Thymus (tissue), 11 donors: ENCODE measurements at regions not wholly inside any gene's neighbourhood (a gene's known extent, or its start where the extent isn't known, plus 50 kb on each side); places are given as distances from the start of the nearest gene placed in this dataset.

Source experiments
- DNase-seq, 9 donors: peaks; one replicate each; pipeline ENCODE4 v3.0.0-alpha.2; 2013; ENCODE audit warnings: low spot score in 9 of 9, low read depth in 6 of 9, missing footprints in 1 of 9
- H3K27ac ChIP-seq, 2 donors: one replicate each; pipeline ENCODE4 v1.5.1; 2013; ENCODE audit warnings: control low read depth in 1 of 2, low read depth in 1 of 2, low read length in 1 of 2, mild to moderate bottlenecking in 1 of 2, moderate library complexity in 1 of 2
- H3K27me3 ChIP-seq, 2 donors: one replicate each; pipeline ENCODE4 v1.5.1; 2013; ENCODE audit warnings: low read length in 1 of 2; ENCODE audit not compliant: control insufficient read depth in 2 of 2, insufficient read depth in 1 of 2
- H3K36me3 ChIP-seq, 2 donors: one replicate each; pipeline ENCODE4 v1.5.1; 2013; ENCODE audit warnings: low read length in 1 of 2, mild to moderate bottlenecking in 1 of 2, moderate library complexity in 1 of 2; ENCODE audit not compliant: control insufficient read depth in 2 of 2, insufficient read depth in 2 of 2
- H3K4me1 ChIP-seq, 2 donors: one replicate each; pipeline ENCODE4 v1.5.1; 2013; ENCODE audit warnings: low read length in 2 of 2; ENCODE audit not compliant: control insufficient read depth in 2 of 2, insufficient read depth in 2 of 2
- H3K4me3 ChIP-seq, 2 donors: one replicate each; pipeline ENCODE4 v1.5.1; 2013; ENCODE audit warnings: low read length in 2 of 2, control low read depth in 1 of 2, mild to moderate bottlenecking in 1 of 2
- H3K9me3 ChIP-seq, 2 donors: one replicate each; pipeline ENCODE4 v1.5.1; 2013; ENCODE audit warnings: low read length in 1 of 2, mild to moderate bottlenecking in 1 of 2; ENCODE audit not compliant: control insufficient read depth in 2 of 2, insufficient read depth in 1 of 2
- WGBS: extraction: QIAGEN DNeasy Blood & Tissue Kit; methylation state at CpG from one replicate; pipeline ENCODE4 v1.1.7; 2013; 5-methylcytosine and 5-hydroxymethylcytosine counted together
- donor health status: healthy.

DNA sequence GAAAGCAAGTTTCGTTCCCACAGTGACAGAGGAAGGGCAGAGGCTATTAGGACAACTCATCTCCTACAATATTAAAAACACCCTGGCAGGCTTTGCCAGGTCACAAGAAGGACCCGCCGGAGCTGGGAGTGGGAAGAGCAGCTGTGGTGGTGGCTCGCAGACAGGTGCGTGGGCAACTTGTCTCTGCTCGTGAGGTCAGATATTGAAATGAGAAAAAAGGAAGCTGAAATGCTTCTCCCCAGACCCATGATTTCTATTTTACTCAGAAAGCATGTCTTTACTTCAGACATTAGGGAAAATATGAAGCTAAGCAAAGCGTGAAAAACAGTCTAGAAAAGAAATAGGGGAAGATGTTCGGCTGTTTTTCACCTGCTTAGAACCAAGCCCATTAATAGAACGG lies 166.3 kb upstream of the EEF1E1 start:
- WGBS: 88% methylated on average over 9 of the region's 9 CpGs
- no peaks in the 10 kb centered on the region for H3K4me1 ChIP-seq
- no peak overlapping the region for H3K27ac ChIP-seq

GRCh38 chr6:8268156-8268555 lies 165.8 kb upstream of the EEF1E1 start:
- Histone ChIP-seq H3K4me3 (no peak overlapping the region), H3K36me3 (no peaks in the 10 kb centered on the region), H3K4me1 (no peaks in the 10 kb centered on the region), H3K27me3 (no peaks in the 10 kb centered on the region), H3K27ac (no peak overlapping the region), H3K9me3 (no peaks in the 10 kb centered on the region)
- no peak for DNase-seq
- 82% methylated on average over 1 of the region's 1 CpG for WGBS

More for the DNA sequence above, 166.3 kb upstream of the EEF1E1 start:
- H3K27me3 ChIP-seq: no peaks in the 10 kb centered on the region
- H3K9me3 ChIP-seq: no peaks in the 10 kb centered on the region
- DNase-seq: no peak
- no peaks in the 10 kb centered on the region for H3K36me3 ChIP-seq
- no peak overlapping the region for H3K4me3 ChIP-seq

DNA sequence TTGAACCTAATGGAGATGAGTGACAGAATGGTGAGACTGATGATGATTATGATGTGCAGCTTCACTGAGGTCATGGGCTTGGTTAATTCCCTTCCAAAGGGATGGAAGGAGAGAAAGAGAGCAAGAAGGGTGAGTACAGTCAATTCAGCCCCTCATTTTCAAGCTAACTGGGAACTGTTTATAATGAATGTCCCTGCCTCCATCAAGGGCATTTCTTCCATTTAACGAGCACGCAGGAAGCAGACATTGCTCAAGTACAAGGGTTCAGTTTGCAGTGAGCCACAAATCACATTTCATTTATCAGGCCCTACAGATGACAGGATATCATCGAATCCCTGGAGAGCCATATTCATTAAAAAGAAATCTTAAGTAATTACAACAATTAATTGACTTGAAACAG lies 158.3 kb upstream of the EEF1E1 start:
- Histone ChIP-seq H3K36me3 (no peaks in the 10 kb centered on the region), H3K4me1 (no peaks in the 10 kb centered on the region), H3K4me3 (no peak overlapping the region), H3K27ac (no peak overlapping the region), H3K27me3 (no peaks in the 10 kb centered on the region), H3K9me3 (no peaks in the 10 kb centered on the region)
- no peak for DNase-seq
- 83% methylated on average over 3 of the region's 3 CpGs for WGBS

DNA sequence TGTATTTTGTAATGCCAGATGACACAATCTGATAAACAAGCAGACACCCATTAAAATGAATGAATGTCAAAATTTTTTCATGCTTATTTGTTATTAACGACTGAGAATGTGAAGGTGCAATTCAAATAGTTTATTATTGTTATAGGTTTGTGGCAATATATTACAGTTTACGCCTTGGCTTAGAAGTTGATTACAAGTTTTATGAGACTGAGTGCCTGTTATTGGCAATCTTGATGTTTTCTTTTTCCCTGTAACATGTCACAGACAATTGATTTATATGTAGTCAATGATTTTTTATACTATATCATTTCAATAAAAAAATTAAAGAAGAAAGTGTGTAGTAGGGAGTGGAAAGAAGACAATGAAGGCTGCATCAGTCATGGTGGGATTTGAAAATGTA lies 144.1 kb upstream of the EEF1E1 start:
- H3K36me3 ChIP-seq: no peaks in the 10 kb centered on the region
- H3K4me3 ChIP-seq: no peak overlapping the region
- no peak for DNase-seq
- 90% methylated on average over 2 of the region's 2 CpGs for WGBS
- H3K27me3 ChIP-seq: no peaks in the 10 kb centered on the region
- no peaks in the 10 kb centered on the region for H3K4me1 ChIP-seq
- no peaks in the 10 kb centered on the region for H3K9me3 ChIP-seq
- no peak overlapping the region for H3K27ac ChIP-seq

DNA sequence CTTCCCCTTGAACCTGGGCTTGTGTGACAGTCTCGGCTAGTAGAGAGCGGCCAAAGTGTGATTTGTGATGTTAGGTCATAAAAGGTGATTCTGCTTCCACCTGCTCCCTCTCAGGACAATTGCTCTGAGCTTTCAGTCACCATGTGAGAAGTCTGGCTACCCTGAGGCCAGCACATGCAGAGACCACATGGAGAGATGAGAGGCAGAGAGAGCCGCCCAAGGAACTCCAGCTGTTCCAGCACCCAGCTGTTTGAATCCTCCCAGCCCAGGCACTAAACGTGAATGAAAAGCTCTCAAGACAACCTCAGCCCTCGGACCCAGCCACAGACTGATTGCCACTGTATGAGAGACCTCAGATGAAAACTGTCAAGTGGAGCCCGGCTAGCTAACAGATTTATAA lies 143.4 kb upstream of the EEF1E1 start:
- no peaks in the 10 kb centered on the region for H3K4me1 ChIP-seq
- no peaks in the 10 kb centered on the region for H3K36me3 ChIP-seq
- H3K9me3 ChIP-seq: no peaks in the 10 kb centered on the region
- no peak overlapping the region for H3K4me3 ChIP-seq
- DNase-seq: no peak
- WGBS: 53% methylated on average over 6 of the region's 6 CpGs
- H3K27ac ChIP-seq: no peak overlapping the region
- H3K27me3 ChIP-seq: no peaks in the 10 kb centered on the region

DNA sequence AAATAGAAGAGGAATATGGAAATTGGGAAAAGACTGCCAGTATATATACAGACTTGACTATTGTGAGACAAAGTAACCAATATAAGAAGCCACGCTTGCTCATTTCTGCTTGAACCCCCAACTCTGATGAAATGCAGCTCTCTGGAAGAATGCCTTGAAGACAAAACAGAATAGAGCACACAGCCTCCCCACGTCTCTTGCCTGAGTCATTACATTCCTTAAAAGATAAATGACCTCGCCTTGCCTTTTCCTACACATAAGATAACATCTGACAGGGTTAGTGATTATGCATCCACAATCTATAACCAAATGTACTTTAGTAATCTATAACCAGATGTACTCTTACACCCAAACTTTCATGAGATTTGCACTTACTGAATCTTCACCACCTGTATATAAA lies 141.1 kb upstream of the EEF1E1 start:
- no peaks in the 10 kb centered on the region for H3K4me1 ChIP-seq
- DNase-seq: no peak
- H3K27ac ChIP-seq: no peak overlapping the region
- WGBS: 87% methylated on average over 3 of the region's 3 CpGs
- no peaks in the 10 kb centered on the region for H3K9me3 ChIP-seq
- H3K27me3 ChIP-seq: no peaks in the 10 kb centered on the region
- H3K36me3 ChIP-seq: no peaks in the 10 kb centered on the region
- H3K4me3 ChIP-seq: no peak overlapping the region

- no peak overlapping the region for H3K27ac ChIP-seq
- no peak for DNase-seq
- no peaks in the 10 kb centered on the region for H3K9me3 ChIP-seq
- 94% methylated on average over 3 of the region's 3 CpGs for WGBS
- no peaks in the 10 kb centered on the region for H3K27me3 ChIP-seq
- no peak overlapping the region for H3K4me3 ChIP-seq
- no peaks in the 10 kb centered on the region for H3K4me1 ChIP-seq
- H3K36me3 ChIP-seq: no peaks in the 10 kb centered on the region
Observed at GRCh38 chr6:8242885-8243284, 140.5 kb upstream of the EEF1E1 start.

DNA sequence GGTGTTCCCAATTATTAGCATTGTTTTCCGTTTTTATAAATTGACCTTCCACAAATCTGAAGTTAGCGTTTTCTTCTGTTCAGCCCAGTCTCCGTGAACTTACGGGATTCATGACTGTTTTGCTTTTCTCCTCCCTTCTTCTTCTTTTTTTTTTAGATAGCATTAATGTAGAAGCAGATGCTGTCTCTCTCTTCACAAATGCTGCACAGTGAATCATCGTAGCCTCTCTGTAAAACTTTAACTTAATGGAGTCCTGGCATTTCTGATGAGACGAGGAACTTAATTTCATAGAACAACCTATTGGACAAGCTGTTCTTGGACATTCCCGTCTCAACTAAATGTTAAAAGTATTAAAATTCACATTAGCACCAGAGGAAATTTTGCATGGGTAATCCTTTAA lies 138.0 kb upstream of the EEF1E1 start:
- Histone ChIP-seq H3K4me3 (no peak overlapping the region), H3K36me3 (no peaks in the 10 kb centered on the region), H3K4me1 (no peaks in the 10 kb centered on the region), H3K27ac (no peak overlapping the region), H3K27me3 (no peaks in the 10 kb centered on the region), H3K9me3 (no peaks in the 10 kb centered on the region)
- no peak for DNase-seq
- WGBS: 94% methylated on average over 7 of the region's 7 CpGs

DNA sequence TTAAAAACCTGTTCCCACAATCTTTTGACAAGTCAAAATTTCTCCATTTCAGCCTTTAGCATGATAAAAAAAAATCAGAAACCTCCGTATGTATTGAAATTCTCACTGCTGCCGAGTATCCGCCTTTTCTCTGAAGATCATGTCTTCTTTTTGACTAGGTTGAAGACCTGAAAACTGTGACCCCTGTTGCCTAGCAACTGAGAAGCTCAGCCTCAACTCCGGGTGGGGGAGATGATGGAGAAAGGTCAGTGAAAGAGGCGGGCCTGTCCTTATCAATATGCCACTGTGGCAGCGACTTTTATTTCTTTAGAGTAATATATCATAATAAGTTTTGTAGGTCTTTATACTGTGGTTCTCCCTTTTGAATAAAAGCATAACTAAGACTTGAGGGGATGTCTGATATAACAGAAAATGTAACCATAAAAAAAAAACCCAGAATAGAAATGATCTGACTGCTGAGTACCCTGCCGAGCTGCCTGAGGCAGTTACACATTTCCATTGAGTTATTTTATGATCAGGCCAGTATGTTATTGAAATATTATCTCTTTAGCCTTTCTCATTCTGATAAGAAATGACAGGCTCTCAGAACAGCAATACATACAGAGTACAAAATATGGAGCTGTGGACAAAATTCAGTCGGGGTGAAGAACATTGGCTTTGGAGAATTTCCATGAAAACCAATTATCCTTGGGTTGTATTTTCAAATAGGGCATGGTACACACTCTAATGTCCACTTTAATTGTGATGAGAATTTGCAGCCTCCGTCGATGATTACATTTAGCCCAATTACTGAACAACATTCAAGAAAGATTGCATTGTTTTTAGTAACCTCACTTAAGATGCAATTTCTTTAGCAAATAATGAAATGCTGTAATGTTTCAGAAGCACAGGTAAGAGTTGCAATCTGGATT lies 136.7 kb upstream of the EEF1E1 start:
- Histone ChIP-seq H3K27ac (no peak overlapping the region), H3K4me1 (no peaks in the 10 kb centered on the region), H3K9me3 (no peaks in the 10 kb centered on the region), H3K36me3 (no peaks in the 10 kb centered on the region), H3K27me3 (no peaks in the 10 kb centered on the region), H3K4me3 (no peak overlapping the region)
- WGBS: 76% methylated on average over 10 of the region's 10 CpGs
- no peak for DNase-seq
